Activated CD4-positive, alpha-beta T cell treated with anti-CD3 and anti-CD28 coated beads for 48 hours (primary cell): ENCODE measurements at regions not wholly inside any gene's neighbourhood (a gene's known extent, or its start where the extent isn't known, plus 50 kb on each side); places are given as distances from the start of the nearest gene placed in this dataset.
"Not testable (repeated sequence)": the region's sequence is repeated elsewhere in the genome, so short reads cannot be mapped to it uniquely, and the experiment has no call there.

Experiments used
- DNase-seq: peaks from one replicate; pipeline ENCODE4 v3.0.0-alpha.2; 2020

DNA sequence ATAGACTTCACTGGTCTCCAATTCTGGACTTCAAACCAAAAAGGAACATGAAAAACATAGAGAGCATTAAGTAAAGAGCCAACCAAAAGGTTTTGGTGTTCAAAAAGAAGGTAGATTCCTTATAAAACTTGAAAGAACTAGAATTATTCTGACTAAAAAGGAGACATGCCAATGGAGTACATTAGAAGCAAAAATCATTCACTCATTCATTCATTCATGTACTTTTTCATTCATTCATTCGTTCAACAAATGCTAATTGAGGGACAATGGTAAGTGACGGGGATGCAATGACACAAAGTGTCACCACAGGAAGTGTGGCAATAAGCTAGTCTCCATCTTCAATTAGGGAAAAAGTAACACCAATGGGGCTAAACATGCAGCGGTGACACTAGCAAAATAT, 181.0 kb upstream of the ATP11B start:
- no peak for DNase-seq

- no peak for DNase-seq
Observed at GRCh38 chr3:182617500-182617899, 175.8 kb upstream of the ATP11B start.

DNA sequence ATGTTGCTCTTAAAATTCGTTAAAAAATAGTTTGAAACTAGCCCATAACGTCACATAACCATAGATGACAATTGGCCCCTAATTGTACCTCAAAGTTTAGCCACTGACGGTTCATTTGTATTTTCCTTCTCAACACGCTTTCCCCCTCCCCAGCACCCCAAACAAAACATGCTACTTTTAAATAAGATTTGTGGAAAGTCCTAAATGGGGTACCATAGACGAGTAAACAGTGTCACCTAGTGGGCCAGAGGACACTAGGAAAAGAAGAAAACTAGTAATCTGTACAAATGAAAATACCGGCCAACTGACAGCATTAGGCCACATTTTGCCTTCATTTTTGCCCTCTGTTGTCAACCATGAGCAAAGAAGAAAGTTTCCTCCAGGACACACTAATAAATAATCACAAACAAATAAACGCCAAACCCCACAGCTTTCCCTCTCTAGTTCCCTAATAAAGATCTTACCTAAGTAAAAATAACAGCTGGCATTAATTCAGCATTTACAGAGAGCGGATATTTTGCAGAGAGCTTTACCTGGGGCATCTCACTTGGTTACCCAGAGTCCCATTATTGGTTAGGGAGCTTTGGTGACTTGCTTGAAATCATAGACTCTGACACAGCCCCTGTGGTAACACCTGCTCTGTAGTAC, 175.1 kb upstream of the ATP11B start:
- DNase-seq: no peak

DNA sequence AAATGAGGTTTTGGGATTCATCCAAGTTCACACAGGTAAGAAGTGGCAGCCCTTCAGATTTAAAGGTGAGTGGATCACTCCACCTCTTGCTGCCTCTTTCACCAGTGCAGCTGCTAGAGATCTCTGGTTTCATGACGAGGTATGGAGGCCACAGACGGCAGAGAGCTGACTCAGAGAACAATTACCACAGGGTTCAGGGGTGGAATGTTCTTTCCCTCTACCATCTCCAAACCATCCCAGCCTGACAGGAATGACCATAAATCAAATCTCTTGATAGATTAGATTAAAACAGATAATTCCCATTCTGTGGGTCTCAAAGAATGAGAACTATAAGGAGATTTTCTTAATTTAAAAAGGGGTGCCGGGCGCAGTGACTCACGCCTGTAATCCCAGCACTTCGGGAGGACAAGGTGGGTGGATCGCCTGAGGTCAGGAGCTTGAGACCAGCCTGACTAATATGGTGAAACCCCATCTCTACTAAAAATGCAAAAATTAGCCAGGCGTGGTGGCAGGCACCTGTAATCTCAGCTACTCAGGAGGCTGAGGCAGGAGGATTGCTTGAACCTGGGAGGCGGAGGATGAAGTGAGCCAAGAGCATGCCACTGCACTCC, 174.2 kb upstream of the ATP11B start:
- no peak for DNase-seq

DNA sequence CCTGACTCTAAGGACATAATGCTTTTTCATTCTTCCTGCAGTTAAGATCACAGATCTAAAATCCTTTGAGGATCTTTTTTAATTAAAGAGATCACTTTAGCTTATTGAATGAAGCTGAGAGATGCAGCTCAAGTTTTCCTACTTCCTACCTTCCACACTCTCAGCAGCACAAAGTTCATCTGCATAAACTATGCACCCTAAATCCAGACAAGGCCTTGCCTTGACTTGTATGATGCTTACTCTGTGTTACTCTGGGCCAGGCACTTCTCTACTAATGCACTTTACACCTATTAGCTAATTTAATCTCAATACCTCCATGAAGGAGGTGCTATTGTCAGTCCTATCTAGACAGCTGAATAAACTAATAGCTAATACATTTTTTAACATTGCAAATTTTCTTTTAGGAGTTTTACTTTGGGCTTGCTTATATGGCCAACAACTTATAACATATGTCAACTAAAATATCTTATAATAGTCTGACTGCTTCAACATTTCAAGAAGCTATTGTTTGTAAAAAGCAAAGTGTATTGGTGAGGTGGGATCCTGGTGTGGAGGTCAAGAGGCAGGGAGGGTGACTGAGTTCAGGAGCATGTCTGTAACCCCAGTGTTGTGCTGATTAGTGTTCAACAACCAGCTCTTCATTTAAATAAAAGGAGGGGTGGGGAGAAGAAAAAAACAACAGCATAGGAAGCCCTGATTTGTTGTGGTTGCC, 172.4 kb upstream of the ATP11B start:
- no peak for DNase-seq

- no peak for DNase-seq
Observed at GRCh38 chr3:182621435-182622240, 171.7 kb upstream of the ATP11B start.

DNA sequence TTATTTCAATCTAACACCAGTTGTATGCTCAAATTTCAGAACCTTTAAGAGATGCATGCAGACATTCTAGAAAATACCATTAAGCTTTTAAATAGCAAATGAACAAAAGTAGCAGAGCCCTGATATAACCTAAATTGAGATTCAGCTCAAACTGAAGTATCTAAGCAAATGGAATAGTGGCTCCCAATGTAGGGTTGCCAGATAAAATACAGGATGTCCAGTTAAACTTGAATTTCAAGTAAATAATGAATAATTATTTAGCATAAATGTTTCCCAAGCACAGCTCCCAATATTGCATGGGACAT, 171.1 kb upstream of the ATP11B start:
- no peak for DNase-seq

- DNase-seq: no peak
Observed at GRCh38 chr3:182626484-182627467, 166.5 kb upstream of the ATP11B start.

DNA sequence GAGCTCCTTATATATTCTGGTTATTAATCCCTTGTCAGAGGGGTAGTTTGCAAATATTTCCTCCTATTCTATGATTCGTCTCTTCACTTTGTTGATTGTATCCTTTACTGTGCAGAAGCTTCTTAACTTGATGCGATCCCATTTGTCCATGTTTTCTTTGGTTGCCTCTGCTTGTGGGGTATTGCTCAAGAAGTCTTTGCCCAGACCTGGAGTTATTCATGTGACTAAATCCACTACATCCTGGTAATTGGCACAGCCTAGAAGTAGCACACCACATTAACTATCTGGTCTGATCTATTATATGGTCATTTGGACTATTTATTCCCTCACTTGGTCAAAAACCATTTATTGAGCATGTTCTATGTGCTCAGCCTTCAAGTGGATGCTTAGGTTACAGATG, 164.8 kb upstream of the ATP11B start:
- DNase-seq: no peak

- DNase-seq: no peak
Observed at GRCh38 chr3:182629521-182629920, 163.8 kb upstream of the ATP11B start.

DNA sequence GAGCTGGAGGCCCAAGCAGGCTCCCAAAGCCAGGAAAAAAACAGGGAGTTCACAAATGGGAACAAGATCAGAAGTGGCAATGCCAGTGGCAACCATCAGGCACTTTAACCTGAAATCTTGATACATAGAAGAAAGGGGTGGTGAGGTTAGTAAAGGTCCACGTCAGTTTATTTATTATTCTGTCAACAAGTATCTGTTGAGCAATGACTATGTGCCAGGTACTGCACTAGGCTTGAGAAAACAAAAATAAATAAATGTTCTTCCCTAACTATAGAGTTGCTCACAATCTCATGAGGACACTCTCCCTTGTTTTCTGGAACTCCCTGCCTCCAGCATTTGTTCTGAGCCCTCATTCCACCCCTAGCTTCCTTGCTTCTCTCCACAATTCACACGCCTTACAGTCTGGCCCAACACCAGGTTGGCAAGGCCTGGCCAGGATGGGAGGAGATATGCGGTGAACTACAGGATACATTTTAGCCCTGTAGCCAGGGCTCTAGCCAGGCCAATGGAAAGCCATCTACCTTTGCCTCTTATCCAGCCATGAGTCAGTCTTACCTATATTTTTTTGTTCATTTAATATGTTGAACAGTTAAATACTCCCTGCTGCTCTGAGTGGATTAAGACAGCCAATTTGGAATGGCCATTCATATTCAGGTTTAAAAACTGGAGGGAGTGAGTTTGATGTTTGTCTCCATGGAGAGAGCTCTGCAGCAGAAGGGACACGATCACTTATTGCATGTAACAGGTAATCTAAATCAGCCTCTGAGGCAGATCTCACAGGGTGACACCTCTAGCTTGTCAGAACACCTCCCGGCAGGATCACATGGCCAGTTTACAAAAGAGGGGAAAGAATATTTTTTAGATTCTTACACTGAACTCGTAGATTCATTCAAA, 161.9 kb upstream of the ATP11B start:
- no peak for DNase-seq

- no peak for DNase-seq
Observed at GRCh38 chr3:182632077-182632393, 161.3 kb upstream of the ATP11B start.

DNA sequence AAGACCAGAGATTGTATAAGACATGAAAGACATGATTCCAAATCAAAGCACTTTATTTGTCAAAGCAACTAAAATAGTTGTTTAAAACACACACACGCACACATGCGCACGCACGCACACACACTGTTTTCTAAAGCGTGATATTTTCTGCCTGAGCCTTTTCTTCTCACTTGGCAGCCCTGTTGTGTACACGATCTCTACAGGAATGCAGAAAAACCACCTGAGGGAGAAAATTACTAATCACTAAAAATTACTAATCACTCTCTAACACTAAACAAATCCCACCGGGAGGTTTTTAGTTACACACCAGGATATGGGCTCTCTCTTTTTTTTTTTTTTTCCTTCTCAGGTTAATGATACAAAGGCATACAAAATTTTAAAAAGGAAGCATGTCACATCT, 160.1 kb upstream of the ATP11B start:
- no peak for DNase-seq

DNA sequence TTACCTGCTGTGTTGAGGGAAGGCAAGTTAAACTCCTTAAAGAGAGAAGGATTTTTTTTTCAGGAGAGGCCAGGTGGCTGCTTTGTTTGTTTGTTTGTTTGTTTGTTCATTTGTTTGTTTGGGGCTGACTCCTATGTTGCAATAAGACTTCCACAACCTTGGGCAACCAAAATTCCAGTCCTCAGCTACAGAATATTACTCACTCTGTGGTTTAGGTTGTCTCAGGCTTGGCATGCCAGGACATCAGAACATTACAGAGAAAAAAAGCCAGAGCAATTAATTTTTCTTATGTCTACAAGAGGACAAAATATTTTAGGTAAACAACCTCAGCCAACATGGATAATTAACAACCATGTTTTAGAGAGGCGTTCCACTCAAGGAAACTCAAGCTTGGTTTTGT, 156.7 kb upstream of the ATP11B start:
- no peak for DNase-seq

DNA sequence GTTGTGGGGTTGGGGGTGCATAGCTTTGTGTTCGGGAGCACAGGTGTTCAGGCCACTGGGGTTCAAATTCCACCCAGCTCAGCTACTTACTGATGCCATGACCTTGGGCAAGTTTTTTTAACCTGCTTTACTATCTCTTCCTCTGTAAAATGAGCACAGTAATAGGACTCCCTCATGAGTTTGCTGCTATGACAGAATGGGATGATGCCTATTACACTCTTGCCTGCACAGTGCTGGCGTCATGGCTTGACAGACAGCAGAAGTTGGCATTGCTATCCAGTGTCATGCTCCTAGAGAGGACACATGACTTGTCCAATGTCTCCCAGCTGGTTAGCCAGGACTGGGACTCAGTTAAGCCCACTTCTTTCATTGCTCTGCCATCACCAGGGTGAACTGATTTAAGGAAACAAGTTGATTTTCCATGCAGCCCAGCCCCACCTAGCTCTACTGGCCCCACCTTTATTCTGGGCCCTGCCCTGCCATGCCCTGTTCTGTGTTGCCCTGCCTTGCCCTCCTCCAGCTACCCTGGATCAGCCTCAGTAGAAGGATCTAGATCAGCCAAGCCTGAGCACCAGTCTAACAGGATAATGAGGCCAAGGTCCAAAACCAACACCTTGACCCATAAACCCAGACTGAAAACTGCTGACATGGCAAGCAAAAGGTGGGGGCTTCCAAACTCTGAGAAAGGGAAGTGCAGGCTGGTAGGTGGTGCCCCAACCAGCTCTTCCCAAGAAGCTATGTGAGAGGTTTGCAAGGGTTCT, 155.8 kb upstream of the ATP11B start:
- DNase-seq: no peak

GRCh38 chr3:182644013-182644412, 149.3 kb upstream of the ATP11B start:
- DNase-seq: no peak

- peak; percentile 72 for DNase-seq
Observed at GRCh38 chr3:182644790-182645433, 148.4 kb upstream of the ATP11B start.

DNA sequence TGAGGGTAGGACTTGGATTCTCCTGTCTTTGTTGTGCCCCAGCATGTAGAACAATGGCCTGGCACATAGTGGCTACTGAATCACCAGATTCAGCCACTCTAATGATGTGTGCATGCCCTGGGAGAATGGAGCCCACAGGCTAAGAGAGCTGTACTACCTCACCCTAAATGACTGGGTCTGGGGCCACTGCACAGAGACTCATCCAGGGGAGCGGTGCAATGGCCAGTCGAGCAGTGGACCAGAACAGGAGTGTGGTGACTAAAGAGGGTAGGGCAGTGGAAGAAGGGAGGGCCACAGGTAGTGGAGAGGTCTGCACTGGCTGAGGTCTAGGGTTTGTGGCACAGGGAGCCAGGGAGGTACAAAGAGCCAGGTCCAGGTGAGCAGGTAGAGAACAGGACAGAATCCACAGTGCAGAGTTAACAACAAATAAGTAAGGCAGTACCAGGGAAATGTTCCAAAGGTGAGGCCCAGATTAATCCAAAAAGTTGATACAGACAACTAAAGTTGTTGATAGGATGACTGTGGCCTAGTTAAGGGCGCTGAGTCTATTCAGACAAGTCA, 142.7 kb upstream of the ATP11B start:
- no peak for DNase-seq

- no peak for DNase-seq
Observed at GRCh38 chr3:182651461-182651860, 141.8 kb upstream of the ATP11B start.

- not testable (repeated sequence) for DNase-seq
Observed at GRCh38 chr3:182653065-182653464, 140.2 kb upstream of the ATP11B start.
